SK-N-MC (cell line): ENCODE measurements at regions not wholly inside any gene's neighbourhood (a gene's known extent, or its start where the extent isn't known, plus 50 kb on each side); places are given as distances from the start of the nearest gene placed in this dataset.

Experiments
- EZH2 ChIP-seq: fragments of 200-600 bp; sonication (generic); IDR thresholded peaks from one replicate; pipeline ENCODE4 v1.6.1; 2017; ENCODE audit warnings: antibody characterized with exemption
- POLR2AphosphoS5 ChIP-seq: IDR thresholded peaks from 2 replicates; pipeline ENCODE4 v1.6.1; 2012; ENCODE audit warnings: mild to moderate bottlenecking, low read depth, low read length, borderline replicate concordance

- TF ChIP-seq POLR2AphosphoS5 (no peak), EZH2 (no peak)
Measured at GRCh38 chr14:32011225-32011624, 65.9 kb upstream of the ARHGAP5 start.
